ENCODE measurements at regions not wholly inside any gene's neighbourhood (a gene's known extent, or its start where the extent isn't known, plus 50 kb on each side); places are given as distances from the start of the nearest gene placed in this dataset.

DNA sequence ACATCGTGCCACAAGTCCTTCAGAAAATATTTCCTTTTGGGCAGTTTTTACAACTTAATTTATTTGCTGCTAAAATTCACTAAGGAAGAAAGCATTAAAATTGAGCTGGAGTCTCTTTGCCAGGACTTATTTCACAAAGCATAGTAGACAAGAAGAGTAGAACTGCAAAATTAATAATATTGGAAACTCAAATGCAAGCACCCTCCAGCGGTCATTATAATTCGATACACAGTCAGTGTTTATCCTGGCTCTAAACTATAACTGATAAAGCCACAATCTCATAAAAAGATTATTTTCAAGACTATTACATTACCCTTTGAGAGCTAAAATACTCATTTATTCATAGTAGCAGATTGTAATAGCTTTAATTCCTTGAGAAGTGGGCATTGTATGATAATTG is 655.4 kb downstream of the RWDD3 start:
- no peak overlapping the region for H3K4me3 ChIP-seq (replicated peaks in 1 of 3; ENCODE audit: insufficient read depth in 1 of 3, low read depth in 1 of 3, low read length in 3 of 3)
- H3K27ac ChIP-seq (ENCODE audit: insufficient read depth, low read depth, low read length) = no peak overlapping the region
- TF ChIP-seq POLR2AphosphoS5 (IDR thresholded peaks at IDR 0.05; ENCODE audit: insufficient read depth, low read depth, low read length) = no peak
- TF ChIP-seq JUN (IDR thresholded peaks at IDR 0.05; ENCODE audit: borderline replicate concordance, insufficient read depth, insufficient read length, low read depth) = no peak
- TF ChIP-seq POLR2A (IDR thresholded peaks at IDR 0.05; ENCODE audit: low read depth, low read length) = no peak
- TF ChIP-seq GATA2 (IDR thresholded peaks at IDR 0.05; ENCODE audit: insufficient read depth, insufficient read length, low read depth, low read length) = no peak
- TF ChIP-seq, protein P1, sequence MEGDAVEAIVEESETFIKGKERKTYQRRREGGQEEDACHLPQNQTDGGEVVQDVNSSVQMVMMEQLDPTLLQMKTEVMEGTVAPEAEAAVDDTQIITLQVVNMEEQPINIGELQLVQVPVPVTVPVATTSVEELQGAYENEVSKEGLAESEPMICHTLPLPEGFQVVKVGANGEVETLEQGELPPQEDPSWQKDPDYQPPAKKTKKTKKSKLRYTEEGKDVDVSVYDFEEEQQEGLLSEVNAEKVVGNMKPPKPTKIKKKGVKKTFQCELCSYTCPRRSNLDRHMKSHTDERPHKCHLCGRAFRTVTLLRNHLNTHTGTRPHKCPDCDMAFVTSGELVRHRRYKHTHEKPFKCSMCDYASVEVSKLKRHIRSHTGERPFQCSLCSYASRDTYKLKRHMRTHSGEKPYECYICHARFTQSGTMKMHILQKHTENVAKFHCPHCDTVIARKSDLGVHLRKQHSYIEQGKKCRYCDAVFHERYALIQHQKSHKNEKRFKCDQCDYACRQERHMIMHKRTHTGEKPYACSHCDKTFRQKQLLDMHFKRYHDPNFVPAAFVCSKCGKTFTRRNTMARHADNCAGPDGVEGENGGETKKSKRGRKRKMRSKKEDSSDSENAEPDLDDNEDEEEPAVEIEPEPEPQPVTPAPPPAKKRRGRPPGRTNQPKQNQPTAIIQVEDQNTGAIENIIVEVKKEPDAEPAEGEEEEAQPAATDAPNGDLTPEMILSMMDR (IDR thresholded peaks at IDR 0.05; ENCODE audit: extremely low read depth in 1 of 2, insufficient read depth in 1 of 2, low read depth in 1 of 2, low read length in 2 of 2) = no peak
- no peak for TF ChIP-seq EZH2 (IDR thresholded peaks at IDR 0.05; ENCODE audit: borderline replicate concordance, low read depth, low read length, severe bottlenecking)
- TF ChIP-seq, protein P2, sequence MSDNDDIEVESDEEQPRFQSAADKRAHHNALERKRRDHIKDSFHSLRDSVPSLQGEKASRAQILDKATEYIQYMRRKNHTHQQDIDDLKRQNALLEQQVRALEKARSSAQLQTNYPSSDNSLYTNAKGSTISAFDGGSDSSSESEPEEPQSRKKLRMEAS (IDR thresholded peaks at IDR 0.05; ENCODE audit: insufficient read depth, insufficient read length) = no peak
- TF ChIP-seq FOS (IDR thresholded peaks at IDR 0.05; ENCODE audit: borderline replicate concordance, insufficient read depth, low read length) = no peak
- TF ChIP-seq MYC (IDR thresholded peaks at IDR 0.05; ENCODE audit: low read depth, low read length) = no peak
- no peaks in the 10 kb centered on the region for H3K79me2 ChIP-seq (ENCODE audit: control insufficient read depth, insufficient read depth, low read length)
- H3K27me3 ChIP-seq (ENCODE audit: control insufficient read depth in 2 of 2, insufficient read depth in 2 of 2, low read length in 2 of 2) = no peaks in the 10 kb centered on the region
- BruUV-seq (replicated peaks) = no TSS peak
- H3K9me3 ChIP-seq (replicated peaks; ENCODE audit: control insufficient read depth, insufficient read depth, low read length) = no peaks in the 10 kb centered on the region
- POLR2A ChIA-PET = no interaction called here
- H3K36me3 ChIP-seq (ENCODE audit: control insufficient read depth in 2 of 2, extremely low read depth in 1 of 2, insufficient read depth in 2 of 2, low read length in 2 of 2) = no peaks in the 10 kb centered on the region
- CTCF ChIA-PET = no interaction called here
- DNase-seq (ENCODE audit: low read depth, low spot score) (no peak), FAIRE-seq (no peak)
- no peak overlapping the region for H3K9ac ChIP-seq (replicated peaks; ENCODE audit: extremely low read depth, insufficient read depth, low read length)
- H2AFZ ChIP-seq (ENCODE audit: low read depth, low read length) = no peak overlapping the region
- H3K9me1 ChIP-seq (replicated peaks; ENCODE audit: control insufficient read depth, extremely low read depth, insufficient read depth, low read length) = no peaks in the 10 kb centered on the region
- dilution Hi-C loops (cut with MboI; ENCODE audit: extremely low pct_ligation_motif_present, low sequenced_read_pairs) = no loop called here
- H3K4me1 ChIP-seq (ENCODE audit: control insufficient read depth, extremely low read depth, insufficient read depth, low read length) = no peaks in the 10 kb centered on the region
- H3K4me2 ChIP-seq (ENCODE audit: insufficient read depth, low read length) = no peak overlapping the region
- H4K20me1 ChIP-seq (replicated peaks; ENCODE audit: control insufficient read depth, extremely low read depth, insufficient read depth, low read length) = no peaks in the 10 kb centered on the region
- intact Hi-C loops (cut with micrococcal nuclease) = no loop called here

Measured in endothelial cell of umbilical vein (primary cell).